Activated CD8-positive, alpha-beta T cell treated with anti-CD3 and anti-CD28 coated beads, Interleukin-2, amount 10 ng/mL, durations not matched to agents 7 days and 5 days (primary cell): ENCODE measurements at regions not wholly inside any gene's neighbourhood (a gene's known extent, or its start where the extent isn't known, plus 50 kb on each side); places are given as distances from the start of the nearest gene placed in this dataset.

Source experiments
- ATAC-seq: fragments of 150-1000 bp; cut with Tn5 transposase; one replicate; pipeline ENCODE4 v1.10.0; 2021; ENCODE audit warnings: moderate library complexity
- CTCF ChIA-PET: fragments of 350-600 bp; sonication (Branson Sonifier 250); formaldehyde crosslinking; loops from one replicate; lab custom pipeline; 2021; ENCODE audit warnings: antibody characterized with exemption; lab: Charles Lee
- POLR2A ChIA-PET: fragments of 350-600 bp; sonication (Branson Sonifier 250); formaldehyde crosslinking; loops from one replicate; lab custom pipeline; 2021; ENCODE audit warnings: antibody characterized with exemption; lab: Charles Lee
- DNase-seq: peaks from one replicate; pipeline ENCODE4 v3.0.0-alpha.2; 2020
- H3K27ac Mint-ChIP-seq: one replicate; pipeline ENCODE4 v1.8.0; 2021; ENCODE audit warnings: mild to moderate bottlenecking, mixed read lengths
- H3K27me3 Mint-ChIP-seq: one replicate; pipeline ENCODE4 v1.8.0; 2021; ENCODE audit warnings: low read depth, mixed read lengths
- H3K36me3 Mint-ChIP-seq: one replicate; pipeline ENCODE4 v1.8.0; 2021; ENCODE audit warnings: low read depth, mixed read lengths
- H3K4me1 Mint-ChIP-seq: one replicate; pipeline ENCODE4 v1.8.0; 2021; ENCODE audit warnings: low read depth, mixed read lengths
- H3K4me3 Mint-ChIP-seq: one replicate; pipeline ENCODE4 v1.8.0; 2021; ENCODE audit warnings: mild to moderate bottlenecking, mixed read lengths
- H3K9me3 Mint-ChIP-seq: one replicate; pipeline ENCODE4 v1.8.0; 2022; ENCODE audit warnings: mixed read lengths; ENCODE audit not compliant: insufficient read depth

DNA sequence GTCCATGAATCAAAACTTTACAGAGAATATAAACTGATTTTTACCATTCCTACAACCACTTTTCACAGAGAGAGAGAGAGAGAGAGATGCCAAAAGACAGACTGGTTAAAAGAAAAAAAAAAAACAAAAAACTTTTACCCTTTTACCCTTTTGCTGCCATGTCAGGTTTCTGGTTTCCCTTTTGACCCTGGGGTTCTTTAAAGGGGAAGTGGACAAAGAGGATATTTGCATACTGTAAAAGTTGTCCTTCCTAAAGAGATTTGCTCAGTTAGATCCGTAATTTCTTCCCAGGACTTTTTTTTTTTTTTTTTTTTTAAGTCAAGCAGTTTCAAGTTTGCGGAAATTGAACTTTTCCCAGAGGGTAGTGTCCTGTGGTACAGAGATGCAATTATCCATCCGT lies 287.8 kb upstream of the RGS18 start:
- H3K27me3 Mint-ChIP-seq: no peaks in the 10 kb centered on the region
- H3K4me3 Mint-ChIP-seq: no peak overlapping the region
- DNase-seq (no peak), ATAC-seq (no peak)
- no peaks in the 10 kb centered on the region for H3K36me3 Mint-ChIP-seq
- peaks cover 5% of the 10 kb centered on the region for H3K9me3 Mint-ChIP-seq
- no peaks in the 10 kb centered on the region for H3K4me1 Mint-ChIP-seq
- no peak overlapping the region for H3K27ac Mint-ChIP-seq
- POLR2A ChIA-PET: no interaction called here
- CTCF ChIA-PET: no interaction called here

DNA sequence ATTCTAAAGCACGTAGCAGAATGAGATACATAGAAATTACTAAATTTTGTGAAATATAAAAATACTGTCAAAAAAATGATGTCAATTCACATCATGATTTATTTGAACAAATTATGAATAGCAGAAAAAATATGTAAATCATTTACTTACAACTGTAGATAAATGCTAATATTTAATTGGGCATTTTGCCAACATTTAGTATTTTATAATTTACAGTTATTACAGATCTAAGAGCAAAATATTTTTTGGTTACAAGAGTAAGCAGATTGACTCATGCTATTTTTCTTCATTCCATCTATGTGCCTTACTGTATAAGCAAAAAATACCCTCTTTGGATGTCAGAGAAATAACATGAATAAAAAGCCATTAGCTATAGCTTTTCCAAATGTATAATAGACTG lies 282.3 kb upstream of the RGS18 start:
- Mint-ChIP-seq H3K4me1 (no peaks in the 10 kb centered on the region), H3K9me3 (no peaks in the 10 kb centered on the region), H3K27ac (no peak overlapping the region), H3K36me3 (no peaks in the 10 kb centered on the region), H3K27me3 (no peaks in the 10 kb centered on the region), H3K4me3 (no peak overlapping the region)
- ATAC-seq (no peak), DNase-seq (no peak)
- ChIA-PET CTCF (no interaction called here), POLR2A (no interaction called here)

DNA sequence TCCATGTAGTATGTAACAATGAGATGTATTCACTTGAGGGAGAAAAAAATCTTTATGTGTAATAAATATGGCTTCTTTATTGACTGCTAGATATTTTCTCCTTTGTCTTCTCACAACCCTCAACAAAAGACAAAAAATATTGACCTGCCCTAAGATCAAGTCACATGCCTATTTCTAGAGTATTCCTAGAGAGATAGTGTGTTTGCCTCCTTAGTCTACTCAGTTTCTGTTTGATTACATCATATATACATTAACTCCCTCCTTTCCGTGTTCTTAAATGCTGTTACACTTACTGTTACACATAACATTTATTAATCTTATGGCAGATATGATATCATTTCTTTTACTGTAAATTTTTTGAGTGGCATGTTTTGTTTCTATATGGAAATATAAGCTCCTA lies 281.6 kb upstream of the RGS18 start:
- no peak overlapping the region for H3K27ac Mint-ChIP-seq
- H3K9me3 Mint-ChIP-seq: no peaks in the 10 kb centered on the region
- H3K36me3 Mint-ChIP-seq: no peaks in the 10 kb centered on the region
- no peaks in the 10 kb centered on the region for H3K4me1 Mint-ChIP-seq
- ATAC-seq (no peak), DNase-seq (no peak)
- POLR2A ChIA-PET: no interaction called here
- no peak overlapping the region for H3K4me3 Mint-ChIP-seq
- CTCF ChIA-PET: no interaction called here
- H3K27me3 Mint-ChIP-seq: no peaks in the 10 kb centered on the region

DNA sequence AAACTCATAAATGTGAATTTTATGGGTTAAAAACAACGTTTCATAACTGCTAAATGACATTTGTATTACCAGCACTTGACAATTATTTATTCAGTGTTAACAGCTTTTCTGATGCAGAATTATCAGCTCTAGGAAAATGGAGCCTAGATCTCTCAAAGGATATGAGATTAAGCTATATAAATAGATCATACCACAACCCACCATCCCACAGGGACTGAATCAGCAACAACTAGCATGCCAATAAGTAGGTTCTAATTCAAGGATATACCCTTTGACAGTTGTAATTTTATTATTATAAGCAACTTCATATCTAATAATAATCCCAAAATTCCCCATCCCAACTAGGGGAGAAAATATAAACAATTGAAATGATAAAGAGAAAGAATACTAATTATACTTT lies 275.4 kb upstream of the RGS18 start:
- Mint-ChIP-seq H3K27me3 (no peaks in the 10 kb centered on the region), H3K9me3 (no peaks in the 10 kb centered on the region), H3K4me1 (no peaks in the 10 kb centered on the region), H3K27ac (no peak overlapping the region), H3K4me3 (no peak overlapping the region), H3K36me3 (no peaks in the 10 kb centered on the region)
- no peak for DNase-seq
- no peak for ATAC-seq
- ChIA-PET POLR2A (no interaction called here), CTCF (no interaction called here)

DNA sequence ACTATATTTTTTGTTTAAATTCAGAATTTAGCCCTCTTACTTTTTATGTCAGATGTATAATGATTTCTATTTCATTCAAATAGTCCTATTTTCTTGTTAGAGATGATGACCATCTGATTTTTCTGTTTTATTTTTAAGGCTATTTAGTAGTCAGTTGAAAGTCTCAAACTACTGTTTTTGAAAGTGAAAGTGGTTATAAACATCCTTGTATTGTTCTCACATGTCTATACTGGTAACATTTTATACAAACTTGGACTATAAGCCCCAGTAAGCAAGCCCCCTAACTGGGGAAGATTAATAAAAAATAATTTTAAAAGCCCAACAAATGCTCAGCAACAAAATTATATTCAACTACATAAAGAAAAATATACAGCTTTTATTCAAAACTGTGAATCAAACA lies 271.3 kb upstream of the RGS18 start:
- no peak for DNase-seq
- CTCF ChIA-PET: no interaction called here
- no peaks in the 10 kb centered on the region for H3K9me3 Mint-ChIP-seq
- H3K27me3 Mint-ChIP-seq: no peaks in the 10 kb centered on the region
- no peak overlapping the region for H3K27ac Mint-ChIP-seq
- no peaks in the 10 kb centered on the region for H3K4me1 Mint-ChIP-seq
- H3K36me3 Mint-ChIP-seq: no peaks in the 10 kb centered on the region
- POLR2A ChIA-PET: no interaction called here
- H3K4me3 Mint-ChIP-seq: no peak overlapping the region
- ATAC-seq: no peak

DNA sequence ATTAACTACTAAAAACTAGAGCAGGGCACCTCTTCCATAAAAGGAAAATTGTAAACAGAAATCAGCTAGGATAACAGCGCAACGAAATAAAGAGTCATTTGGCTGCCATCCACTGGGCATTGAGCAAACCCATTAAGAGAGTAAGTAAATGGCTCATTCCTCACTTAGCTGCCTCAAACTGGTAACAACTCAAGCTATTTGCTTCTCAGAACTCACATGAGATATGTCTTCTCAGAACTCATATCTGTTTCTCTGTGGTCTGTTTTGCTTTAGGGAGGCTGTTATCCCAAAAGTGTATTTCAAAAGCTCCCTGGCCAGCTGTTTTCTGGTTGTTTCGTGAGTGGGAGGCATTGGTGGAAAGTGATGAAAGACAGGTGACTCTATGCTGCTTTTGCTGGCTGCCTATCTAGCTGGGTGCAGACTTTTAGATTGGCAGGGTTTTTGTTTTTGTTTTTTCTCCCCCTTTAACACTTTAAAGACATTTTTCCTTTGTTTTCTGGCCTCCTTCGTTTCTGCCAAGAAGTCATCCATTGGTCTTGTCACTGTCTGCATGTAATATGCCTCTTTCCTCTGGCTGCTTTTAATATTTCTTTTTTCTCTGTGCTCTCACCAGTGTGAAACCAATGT lies 269.2 kb upstream of the RGS18 start:
- Mint-ChIP-seq H3K4me3 (no peak overlapping the region), H3K9me3 (no peaks in the 10 kb centered on the region), H3K36me3 (no peaks in the 10 kb centered on the region), H3K27ac (no peak overlapping the region), H3K4me1 (no peaks in the 10 kb centered on the region), H3K27me3 (no peaks in the 10 kb centered on the region)
- CTCF ChIA-PET: no interaction called here
- no peak for DNase-seq
- ATAC-seq: no peak
- POLR2A ChIA-PET: no interaction called here

DNA sequence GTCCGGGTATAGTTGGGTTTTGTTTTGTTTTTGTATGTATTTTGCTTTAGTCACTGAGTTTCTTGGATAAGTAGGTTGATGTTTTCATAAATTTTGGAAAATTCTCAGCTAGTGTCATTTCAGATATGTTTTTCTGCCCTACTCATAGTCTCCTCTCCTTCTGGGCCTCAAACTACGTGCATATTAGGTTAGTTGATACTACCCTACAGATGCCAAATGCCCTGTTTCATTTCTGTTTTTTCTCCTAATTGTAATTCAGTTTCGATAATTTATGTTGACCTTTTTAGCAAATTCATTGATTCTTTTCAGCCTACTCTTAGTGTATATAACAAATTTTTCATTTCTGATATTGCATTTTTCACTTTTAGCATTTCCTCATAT lies 268.6 kb upstream of the RGS18 start:
- ATAC-seq (no peak), DNase-seq (no peak)
- ChIA-PET POLR2A (no interaction called here), CTCF (no interaction called here)
- Mint-ChIP-seq H3K27ac (no peak overlapping the region), H3K4me1 (no peaks in the 10 kb centered on the region), H3K27me3 (no peaks in the 10 kb centered on the region), H3K36me3 (no peaks in the 10 kb centered on the region), H3K4me3 (no peak overlapping the region), H3K9me3 (no peaks in the 10 kb centered on the region)

DNA sequence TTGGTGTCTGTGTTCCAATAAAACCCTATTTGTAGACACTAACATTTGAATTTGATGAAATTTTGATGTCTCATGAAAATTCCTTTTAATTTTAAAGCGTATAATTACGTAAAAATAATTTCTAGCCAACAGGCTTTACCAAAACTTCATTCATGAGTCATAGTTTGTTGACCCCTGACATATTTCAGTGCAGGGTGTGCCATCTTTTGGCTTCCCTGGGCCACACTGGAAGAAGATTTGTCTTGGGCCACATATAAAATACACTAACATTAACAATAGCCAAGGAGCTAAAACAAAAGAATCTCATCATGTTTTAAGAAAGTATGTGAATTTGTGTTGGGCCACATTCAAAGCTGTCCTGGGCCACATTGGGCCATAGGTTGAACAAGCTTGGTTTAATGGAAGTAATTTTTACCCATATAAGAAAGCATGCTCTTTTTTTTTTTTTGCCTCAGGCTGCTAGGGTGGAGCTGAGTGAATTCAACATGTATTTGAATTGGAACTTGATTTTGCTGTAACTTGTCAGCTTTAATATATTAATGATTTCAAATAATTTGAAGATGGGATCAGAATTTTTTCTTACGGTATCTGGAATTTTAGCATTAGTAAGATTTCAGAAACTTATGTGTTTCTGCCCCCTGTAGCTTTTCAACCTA lies 267.7 kb upstream of the RGS18 start:
- ATAC-seq (no peak), DNase-seq (no peak)
- Mint-ChIP-seq H3K27me3 (no peaks in the 10 kb centered on the region), H3K27ac (no peak overlapping the region), H3K4me1 (no peaks in the 10 kb centered on the region), H3K4me3 (no peak overlapping the region), H3K36me3 (no peaks in the 10 kb centered on the region), H3K9me3 (no peaks in the 10 kb centered on the region)
- ChIA-PET POLR2A (no interaction called here), CTCF (no interaction called here)

DNA sequence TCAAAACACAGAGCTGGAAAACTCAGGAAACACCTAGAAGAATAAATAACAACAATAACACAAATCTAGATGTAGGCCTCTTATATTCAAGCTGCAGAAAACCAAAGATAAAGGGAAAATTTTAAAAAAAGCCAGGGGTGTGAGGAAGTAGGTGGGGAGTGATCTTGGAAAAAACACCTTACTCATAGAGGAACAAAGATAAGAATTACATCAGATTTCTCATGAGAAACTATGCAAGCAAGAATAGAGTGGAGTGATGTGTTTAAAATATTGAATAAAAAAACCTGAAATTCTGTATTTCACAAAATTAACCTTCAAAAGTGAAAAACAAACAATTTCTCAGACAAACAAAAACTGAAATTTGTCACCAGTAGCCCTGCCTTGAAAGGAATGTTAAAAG lies 265.5 kb upstream of the RGS18 start:
- ATAC-seq: no peak
- Mint-ChIP-seq H3K4me3 (no peak overlapping the region), H3K27me3 (no peaks in the 10 kb centered on the region), H3K27ac (no peak overlapping the region), H3K9me3 (no peaks in the 10 kb centered on the region), H3K36me3 (no peaks in the 10 kb centered on the region), H3K4me1 (no peaks in the 10 kb centered on the region)
- ChIA-PET POLR2A (no interaction called here), CTCF (no interaction called here)
- DNase-seq: no peak

DNA sequence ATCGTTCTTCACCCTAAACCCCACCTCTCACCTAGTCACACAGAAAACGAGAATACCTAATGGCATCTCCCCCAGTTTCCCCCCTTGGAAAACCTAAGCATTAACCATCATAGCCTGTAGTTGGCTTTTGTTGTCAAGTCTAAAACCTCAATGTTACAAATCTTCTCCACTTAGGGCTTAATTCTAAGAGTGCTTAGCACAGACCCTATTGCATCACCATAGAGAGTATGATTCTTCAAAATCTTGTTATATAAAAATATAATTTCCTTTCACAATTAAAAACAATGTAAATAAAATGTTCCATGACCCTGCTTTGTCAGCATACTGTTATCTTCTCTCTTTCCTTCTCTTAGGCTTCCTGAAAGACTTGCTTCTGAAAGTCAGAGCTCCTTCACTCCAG lies 263.2 kb upstream of the RGS18 start:
- H3K9me3 Mint-ChIP-seq: no peaks in the 10 kb centered on the region
- no peak for ATAC-seq
- H3K36me3 Mint-ChIP-seq: no peaks in the 10 kb centered on the region

DNA sequence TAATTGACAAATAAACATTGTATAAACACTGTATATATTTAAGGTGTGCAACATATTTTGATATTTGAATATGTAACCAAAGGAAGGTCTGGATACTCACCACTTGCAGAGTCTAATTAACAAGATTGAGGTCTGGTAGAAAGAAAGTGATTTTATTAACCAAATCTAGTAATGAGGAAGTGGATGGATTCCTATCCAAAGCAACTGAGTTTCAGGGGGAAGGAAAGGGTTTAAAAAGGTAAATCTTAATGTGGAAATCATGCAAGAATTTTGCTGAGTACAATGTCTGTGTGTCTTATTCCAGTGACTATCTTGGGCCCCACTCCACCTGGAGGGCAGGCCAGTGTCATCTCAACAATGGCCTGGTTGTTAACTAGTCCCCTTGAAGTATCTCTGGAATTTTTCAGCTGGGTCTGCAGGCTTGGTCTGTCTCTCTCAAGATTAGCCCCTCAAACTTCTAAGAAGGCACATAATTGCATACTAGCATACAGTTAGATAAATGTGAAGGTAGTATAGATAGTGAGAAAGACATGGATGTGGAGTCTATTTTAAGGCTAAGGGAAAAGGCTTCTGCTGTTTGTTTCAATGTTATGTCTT lies 262.7 kb upstream of the RGS18 start:
- Mint-ChIP-seq H3K9me3 (no peaks in the 10 kb centered on the region), H3K4me3 (no peak overlapping the region), H3K27ac (no peak overlapping the region), H3K27me3 (no peaks in the 10 kb centered on the region), H3K36me3 (no peaks in the 10 kb centered on the region), H3K4me1 (no peaks in the 10 kb centered on the region)
- POLR2A ChIA-PET: no interaction called here
- CTCF ChIA-PET: no interaction called here
- DNase-seq (no peak), ATAC-seq (no peak)

More for the DNA sequence above, 263.2 kb upstream of the RGS18 start:
- ChIA-PET POLR2A (no interaction called here), CTCF (no interaction called here)
- Mint-ChIP-seq H3K4me3 (no peak overlapping the region), H3K27me3 (no peaks in the 10 kb centered on the region), H3K4me1 (no peaks in the 10 kb centered on the region), H3K27ac (no peak overlapping the region)
- DNase-seq: no peak

DNA sequence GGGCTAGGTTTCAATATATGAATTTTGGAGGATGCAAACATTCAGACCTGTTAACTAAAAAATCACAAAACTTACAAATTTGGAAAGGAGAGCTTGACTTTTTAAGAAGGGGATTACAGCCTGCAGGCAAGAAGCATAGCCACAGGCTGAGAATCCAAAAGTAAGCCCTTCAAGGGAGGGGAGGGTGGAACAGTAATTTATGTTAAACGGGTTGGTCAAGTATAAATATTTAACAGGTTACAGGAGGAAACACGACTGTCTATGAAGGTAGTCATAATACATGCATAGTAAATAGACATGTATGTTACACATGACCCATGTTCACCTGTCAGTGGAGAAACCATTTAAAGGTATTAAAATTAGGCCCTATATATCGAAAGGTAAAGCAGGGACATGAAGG lies 261.1 kb upstream of the RGS18 start:
- Mint-ChIP-seq H3K4me3 (no peak overlapping the region), H3K27ac (no peak overlapping the region), H3K36me3 (no peaks in the 10 kb centered on the region), H3K27me3 (no peaks in the 10 kb centered on the region), H3K4me1 (no peaks in the 10 kb centered on the region), H3K9me3 (no peaks in the 10 kb centered on the region)
- CTCF ChIA-PET: no interaction called here
- DNase-seq: no peak
- POLR2A ChIA-PET: no interaction called here
- no peak for ATAC-seq

DNA sequence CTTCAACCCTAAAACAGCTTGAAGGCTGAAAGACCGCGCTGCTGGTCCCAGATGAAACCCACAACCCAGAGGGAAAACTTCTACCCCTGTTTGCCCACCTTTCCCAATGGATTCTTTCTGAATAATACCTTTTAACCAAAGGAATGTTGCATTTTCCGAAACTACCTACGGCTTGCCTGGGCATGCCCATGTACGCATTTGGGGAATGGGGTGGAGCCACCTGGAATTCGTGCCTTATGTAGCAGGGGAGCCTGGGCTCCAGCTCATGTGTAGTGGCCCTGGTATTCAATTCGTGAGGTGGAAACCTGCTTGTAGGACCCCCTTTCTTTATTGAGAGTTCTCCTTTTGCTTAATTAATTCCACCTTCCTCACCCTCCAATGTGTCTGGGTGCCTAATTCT lies 256.6 kb upstream of the RGS18 start:
- H3K4me1 Mint-ChIP-seq: no peaks in the 10 kb centered on the region
- CTCF ChIA-PET: no interaction called here
- H3K27me3 Mint-ChIP-seq: no peaks in the 10 kb centered on the region
- no peak overlapping the region for H3K4me3 Mint-ChIP-seq
- DNase-seq: no peak
- H3K9me3 Mint-ChIP-seq: no peaks in the 10 kb centered on the region
- no peak for ATAC-seq
- H3K27ac Mint-ChIP-seq: no peak overlapping the region
- no peaks in the 10 kb centered on the region for H3K36me3 Mint-ChIP-seq
- POLR2A ChIA-PET: no interaction called here
